GM21381 (cell line): ENCODE measurements at regions not wholly inside any gene's neighbourhood (a gene's known extent, or its start where the extent isn't known, plus 50 kb on each side); places are given as distances from the start of the nearest gene placed in this dataset.

Experiments
- ATAC-seq: cut with Tn5 transposase; IDR thresholded peaks from one replicate; pipeline ENCODE4 v1.9.1; 2021; ENCODE audit warnings: mild to moderate bottlenecking, moderate library complexity; ENCODE audit not compliant: unreplicated experiment

DNA sequence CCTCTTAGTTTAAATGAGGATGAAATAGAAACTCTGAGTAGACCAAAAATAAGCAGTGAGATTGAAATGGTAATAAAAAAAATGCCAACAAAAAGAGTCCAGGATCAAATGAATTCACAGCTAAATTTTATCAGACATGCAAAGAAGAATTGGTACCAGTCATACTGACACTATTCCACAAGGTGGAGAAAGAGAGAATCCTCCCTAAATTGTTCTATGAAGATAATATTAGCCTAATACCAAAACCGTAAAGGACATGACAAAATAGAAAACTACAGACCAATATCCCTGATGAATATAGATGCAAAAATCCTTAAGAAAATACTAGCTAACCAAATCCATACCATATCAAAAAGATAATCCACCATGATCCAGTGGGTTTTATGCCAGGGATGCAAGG is 169.8 kb upstream of the CHORDC1 start:
- no peak for ATAC-seq

DNA sequence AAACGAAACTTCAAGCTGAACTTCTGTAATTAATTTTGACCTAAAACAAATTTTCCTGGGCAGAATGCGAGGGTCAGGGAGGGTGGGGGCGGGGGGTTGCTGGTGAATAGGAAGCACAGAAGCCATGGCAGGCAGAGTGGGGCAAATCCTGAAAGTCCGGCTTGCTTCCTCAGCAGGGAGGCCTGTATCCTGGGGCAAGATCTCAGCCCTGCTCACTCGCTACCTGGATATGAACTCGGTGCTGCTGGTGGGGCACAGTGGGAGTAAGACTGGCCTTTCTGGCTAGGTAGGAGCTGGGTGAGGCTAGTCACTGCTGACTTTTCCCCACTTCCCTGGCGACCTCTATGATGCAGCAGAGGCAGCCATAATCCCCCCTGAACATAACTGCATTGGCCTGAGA is 168.9 kb upstream of the CHORDC1 start:
- no peak for ATAC-seq

DNA sequence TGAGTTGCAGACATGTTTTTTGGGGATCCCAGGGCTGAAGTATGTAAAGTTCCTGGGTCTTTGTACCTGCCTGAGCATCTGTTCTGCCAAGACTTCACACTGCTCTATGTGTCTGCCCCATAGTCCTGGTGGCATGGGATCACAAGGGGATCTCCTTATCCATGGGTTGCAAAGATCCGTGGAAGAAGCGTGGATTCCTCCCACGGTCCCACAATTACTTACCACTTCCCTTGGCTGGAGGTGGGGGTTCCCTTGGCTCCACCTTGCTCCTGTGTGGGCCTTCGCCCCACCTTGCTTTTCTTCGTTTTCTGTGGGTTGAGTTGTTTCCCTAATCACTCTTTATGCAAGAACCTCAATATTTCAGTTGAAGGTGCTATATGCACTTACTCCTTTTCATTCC is 157.4 kb upstream of the CHORDC1 start:
- no peak for ATAC-seq

DNA sequence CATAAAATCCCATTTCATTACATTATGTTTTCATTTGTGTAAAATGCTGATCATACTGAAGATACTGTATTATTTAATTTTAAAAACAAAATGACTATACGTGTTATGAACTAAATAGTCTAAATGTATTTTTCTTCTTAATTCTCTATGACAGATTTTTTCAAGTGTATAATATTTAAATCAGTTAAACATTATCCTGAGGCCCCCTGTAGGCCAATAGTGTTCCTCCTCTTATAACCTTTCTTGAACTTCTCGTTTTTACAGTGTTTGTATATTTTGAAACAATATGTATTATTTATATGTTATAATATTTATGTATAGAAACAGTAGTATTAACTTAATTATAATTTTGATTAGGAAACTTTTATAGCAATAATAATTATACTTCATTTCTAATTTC is 151.1 kb upstream of the CHORDC1 start:
- ATAC-seq: no peak

DNA sequence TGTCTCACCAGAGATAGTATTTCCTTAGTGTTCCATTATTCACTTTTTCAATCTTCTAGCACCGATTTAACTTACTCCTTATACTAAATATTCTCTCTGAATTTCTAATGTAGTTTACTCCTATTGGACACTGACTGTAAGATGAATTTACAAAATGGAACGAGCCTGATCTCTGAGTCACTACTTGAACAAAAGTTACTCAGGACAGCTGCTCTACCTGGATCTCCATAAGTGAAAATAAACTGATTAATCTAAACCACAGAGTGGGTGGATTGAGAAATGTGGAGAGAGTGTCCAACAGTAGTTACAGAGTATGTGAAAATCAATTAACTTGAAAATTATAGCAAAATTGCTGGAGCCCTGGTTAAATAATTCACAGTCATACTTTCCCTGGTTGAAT is 141.7 kb upstream of the CHORDC1 start:
- no peak for ATAC-seq

DNA sequence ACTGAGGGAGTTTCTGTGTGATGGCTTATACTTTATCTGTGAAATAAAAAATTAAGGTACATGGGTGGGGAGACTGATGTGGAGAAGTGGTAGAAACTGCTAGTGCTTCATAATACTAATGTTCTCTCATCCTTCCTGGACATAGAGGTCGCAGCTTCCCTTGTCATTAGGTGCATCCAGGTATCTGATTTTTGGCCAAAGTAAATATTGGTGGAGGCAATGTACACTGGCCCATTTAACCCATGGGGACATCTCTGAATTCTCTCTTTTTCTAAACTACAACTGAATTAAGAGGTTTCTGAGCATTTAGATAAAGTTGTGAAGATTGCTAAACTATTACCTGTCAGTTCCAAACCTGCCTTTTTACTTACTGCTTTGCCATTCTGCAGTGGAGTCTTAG is 140.9 kb upstream of the CHORDC1 start:
- ATAC-seq: no peak

DNA sequence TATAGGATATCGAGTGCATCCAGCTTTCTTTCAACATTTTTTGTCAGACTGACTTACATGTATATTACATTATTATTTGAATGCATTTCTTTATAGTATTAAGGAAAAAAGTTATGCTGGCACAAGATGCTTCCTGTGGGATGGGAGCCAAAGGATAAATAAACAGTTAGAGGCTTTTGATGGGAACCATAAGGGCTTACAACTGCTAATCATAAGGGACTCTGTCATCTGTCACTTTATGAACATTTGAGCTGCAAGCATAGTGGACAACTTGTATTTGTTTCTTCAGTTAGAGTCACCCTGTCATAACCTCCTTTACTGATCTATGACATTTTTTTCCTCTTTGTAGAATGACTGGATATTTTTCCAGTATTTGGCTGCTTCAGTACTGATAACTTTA is 132.4 kb upstream of the CHORDC1 start:
- ATAC-seq: no peak

DNA sequence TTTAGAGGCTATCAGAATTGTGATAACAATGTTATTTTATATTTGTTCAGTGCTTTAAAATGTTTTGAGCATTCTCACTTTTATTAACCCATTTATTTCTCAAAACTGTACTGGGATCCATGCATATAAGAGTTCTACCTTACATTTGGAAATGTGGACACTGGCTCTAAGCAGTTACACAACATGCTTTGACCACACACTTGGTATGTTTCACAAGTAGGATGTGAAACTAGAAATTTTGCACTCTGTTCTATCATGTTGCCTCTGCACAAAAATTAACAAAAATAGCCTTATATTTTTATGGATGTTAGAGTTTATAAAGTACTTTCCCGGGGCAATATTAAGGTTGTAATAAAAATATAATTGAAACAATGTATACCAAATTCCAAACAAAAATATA is 126.9 kb upstream of the CHORDC1 start:
- ATAC-seq: no peak

DNA sequence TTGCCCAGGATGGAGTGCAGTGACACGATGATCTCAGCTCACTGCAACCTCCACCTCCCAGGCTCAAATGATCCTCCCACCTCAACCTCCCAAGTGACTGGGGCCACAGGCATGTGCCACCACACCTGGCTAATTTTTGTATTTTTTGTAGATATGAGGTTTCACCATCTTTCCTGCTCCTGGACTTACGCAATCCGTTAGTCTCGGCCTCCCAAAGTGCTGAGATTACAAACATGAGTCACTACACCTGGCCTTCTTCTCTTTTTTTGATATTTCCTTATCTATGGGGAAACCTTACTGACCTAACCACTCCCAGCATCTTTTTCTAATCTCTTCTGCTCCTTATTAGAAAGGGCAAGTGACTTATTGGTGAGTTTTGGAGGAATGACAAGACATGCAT is 121.7 kb upstream of the CHORDC1 start:
- ATAC-seq: no peak

DNA sequence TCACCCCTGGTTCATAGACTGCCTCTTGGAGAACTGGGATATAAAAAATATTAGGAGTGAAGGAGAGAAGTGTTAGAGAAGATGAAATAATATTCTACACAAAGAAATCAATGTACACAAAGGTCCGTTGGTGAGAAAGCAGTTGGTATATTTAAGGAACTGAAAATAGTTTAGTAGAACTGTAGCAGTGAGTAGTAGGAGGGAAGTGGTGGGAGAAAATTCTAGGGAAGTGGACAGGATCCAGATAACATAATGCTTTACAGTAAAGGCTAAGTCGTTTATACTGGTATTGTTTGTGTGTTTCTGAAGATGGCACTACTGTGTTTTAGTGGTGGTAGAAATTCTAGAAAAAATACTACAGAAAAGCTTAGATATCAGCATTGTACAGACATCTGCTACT is 120.8 kb upstream of the CHORDC1 start:
- no peak for ATAC-seq

DNA sequence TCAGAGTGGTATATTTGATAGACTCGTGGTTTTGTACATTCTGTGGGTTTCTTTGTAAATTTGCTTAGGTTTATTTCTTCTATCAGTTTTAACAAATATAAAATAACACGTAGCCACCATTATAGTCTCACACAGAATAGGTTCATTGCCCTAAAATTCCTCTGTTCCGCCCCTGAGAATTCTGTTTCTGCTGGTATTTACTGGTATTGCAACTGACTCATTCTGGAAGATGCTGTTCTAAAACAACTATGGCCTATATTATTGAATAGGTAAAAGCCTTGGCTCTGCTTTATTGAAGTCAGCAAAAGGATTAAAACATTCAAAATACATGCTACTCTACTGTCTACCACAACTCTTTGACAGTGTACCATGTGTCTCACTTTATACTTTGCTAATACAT is 119.1 kb upstream of the CHORDC1 start:
- no peak for ATAC-seq

DNA sequence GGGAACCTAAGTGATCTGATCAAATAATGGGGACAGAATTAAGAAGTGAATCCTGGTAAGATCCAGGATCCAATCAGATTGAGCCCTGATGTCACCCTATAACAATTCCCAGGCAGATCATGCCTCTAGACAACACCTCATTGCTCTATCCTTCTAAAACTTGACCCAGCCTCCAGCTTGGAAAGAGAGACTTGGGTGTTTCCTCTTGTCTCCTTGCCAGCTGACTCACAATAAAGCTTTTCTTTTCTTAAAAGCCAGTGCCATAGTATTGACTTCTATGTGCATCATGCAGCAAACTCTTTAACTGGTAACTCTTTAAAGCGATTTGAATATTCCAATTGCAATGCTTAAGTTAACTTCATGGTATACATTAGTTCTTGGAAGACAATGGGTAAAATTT is 109.6 kb upstream of the CHORDC1 start:
- no peak for ATAC-seq

DNA sequence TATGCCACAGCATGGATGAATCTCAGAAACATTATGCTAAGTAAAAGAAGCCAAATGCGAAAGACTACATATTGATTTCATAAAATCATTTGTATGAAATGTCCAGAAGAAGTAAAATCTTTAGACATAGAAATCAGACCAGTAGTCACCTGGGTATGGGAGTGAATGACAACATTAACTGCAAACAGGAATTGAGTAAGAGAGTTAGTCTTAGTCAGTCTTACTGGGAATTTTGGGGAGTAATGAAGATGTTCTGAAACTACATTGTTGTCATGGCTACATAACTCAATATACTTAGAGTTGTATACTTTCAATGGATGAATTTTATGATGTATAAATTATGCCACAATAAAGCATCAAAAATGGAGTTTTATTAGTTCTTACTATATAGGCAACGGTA is 107.8 kb upstream of the CHORDC1 start:
- ATAC-seq: no peak

DNA sequence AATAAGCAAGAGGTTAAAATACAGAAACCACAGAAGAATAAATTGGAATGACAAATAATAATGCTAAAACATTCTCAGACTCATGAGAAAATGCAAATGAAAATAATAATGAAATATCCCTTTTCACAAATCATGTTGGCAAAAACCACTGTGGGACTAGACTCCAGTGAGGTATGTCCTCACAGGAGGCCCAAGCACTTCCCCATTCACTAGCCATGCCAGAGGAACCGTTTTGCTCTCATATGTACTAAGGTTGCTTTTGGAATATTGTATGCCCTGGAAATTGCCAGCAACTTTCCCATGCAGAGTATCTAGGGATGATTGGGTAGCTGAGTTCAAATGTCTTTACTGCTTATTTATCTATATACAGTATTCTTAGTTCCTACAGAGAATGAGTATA is 106.2 kb upstream of the CHORDC1 start:
- ATAC-seq: no peak

DNA sequence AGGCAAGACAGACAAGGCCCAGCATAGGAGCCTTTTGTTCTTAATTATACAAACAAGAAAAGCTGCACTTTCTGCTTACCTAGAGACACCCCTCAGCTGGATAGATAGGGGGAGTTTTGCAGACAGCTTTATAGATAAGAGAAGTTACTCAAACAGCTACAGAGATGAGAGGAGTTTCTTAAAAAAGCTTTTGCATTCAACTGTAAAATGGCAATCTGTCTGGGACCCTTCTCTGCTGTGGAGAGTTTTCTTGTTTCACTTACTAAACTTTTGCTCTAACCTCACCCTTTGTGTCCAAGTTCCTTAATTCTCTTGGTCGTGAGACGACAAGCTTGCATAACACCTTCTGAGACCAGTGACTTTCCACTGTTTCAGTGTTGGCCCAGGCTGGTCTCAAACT is 103.8 kb upstream of the CHORDC1 start:
- ATAC-seq: no peak

DNA sequence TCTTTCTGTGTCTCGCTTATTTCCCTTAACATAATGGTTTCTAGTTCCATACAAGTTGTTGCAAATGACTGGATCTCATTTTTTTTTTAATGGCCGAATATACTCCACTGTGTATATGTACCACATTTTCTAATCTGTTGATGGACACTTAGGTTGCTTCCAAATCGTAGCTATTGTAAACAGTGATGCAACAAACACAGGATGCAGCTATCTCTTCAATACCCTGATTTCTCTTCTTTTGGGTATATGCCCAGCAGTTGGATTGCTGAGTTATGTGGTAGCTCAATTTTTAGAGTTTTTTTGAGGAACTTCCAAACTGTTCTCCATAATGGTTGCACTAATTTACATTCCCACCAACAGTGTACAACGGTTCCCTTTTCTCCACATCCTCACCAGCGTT is 100.4 kb upstream of the CHORDC1 start:
- no peak for ATAC-seq

DNA sequence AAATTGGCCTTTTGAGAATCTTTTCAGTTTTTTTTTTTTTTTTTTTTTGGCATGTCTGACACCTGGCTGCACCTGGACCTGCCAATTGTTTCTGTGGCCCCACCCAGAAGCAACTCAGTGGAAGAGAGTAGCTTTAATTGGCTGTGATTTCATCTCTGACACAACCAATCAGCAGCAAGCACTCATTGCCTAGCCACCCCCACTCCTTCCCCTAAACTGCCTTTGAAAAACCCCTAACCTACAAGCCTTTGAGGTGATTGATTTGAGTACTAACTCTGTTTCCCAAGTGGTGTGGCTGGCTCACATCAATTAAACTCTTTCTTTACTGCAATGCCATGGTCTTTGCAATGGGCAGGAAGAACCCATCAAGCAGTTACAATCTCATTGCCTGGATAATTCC is 98.2 kb upstream of the CHORDC1 start:
- no peak for ATAC-seq

DNA sequence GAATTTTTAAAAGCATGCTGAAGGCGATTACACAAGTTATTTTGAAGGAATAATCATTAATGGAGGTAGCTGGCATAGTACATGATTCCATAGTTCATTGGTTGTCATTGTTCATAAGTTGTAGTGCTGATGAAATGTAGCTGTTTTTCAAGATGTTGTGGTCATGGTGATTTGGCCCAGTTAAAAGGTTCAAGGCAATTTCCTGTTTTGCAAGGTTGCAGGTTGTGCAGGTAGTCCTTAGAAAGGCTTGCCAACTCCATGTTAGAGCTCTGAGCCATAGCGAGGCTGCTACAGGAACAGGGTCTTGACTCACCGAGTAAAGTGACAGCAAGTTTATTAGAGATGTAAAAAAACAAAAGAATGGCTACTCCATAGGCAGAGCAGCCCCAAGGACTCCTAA is 95.8 kb upstream of the CHORDC1 start:
- no peak for ATAC-seq

DNA sequence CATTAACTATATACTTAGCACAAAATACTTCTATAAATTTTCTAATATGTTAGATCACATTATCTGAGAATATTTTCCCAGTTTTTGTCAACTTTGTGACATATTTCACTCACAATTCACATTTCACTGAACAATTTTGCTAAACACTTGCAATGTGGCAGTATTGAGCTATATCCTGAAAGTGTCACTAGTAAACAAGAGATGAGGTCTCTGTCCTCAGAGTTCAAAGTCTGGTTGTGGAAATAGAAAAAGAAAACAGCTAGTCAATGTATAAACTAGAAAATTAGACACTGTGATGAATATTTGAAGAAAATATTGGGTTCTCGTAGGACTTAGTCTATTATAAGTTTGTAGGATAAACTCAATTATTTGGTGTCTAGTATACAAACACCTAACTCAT is 87.4 kb upstream of the CHORDC1 start:
- no peak for ATAC-seq

DNA sequence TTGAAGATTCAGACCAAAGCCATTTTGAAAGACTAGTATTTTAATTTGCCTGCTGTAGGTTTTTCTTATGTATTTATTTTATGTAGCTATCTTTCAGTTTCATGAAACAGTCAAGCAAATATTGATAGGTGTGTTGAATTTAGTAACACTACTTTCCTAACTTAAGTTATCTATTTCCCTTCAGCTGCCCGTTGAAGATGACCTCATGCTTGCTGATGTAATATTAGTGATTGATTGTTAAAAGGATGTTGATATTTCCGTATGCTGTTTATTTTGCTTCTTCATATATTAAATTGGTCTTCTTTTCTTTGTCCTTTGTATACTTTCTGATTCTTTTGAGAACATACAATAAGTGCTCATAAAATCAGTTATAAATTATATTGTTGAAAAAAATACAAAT is 86.8 kb upstream of the CHORDC1 start:
- ATAC-seq: no peak

DNA sequence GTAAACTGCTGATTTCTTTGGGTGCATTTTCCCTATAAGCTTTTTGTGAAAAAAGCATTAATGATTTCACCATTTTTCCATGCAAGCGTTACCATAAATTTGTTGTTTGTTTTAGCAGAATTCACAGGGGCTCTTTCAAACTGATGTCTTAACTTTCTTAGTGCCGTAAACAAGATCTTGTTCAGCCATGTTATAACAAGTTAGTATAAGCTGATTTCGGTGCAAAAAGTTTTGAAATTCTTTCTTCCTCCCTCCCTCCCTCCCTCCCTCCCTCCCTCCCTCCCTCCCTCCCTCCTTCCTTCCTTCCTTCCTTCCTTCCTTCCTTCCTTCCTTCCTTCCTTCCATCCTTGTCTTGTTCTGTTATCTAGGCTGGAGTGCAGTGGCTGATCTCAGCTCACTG is 71.7 kb upstream of the CHORDC1 start:
- no peak for ATAC-seq

DNA sequence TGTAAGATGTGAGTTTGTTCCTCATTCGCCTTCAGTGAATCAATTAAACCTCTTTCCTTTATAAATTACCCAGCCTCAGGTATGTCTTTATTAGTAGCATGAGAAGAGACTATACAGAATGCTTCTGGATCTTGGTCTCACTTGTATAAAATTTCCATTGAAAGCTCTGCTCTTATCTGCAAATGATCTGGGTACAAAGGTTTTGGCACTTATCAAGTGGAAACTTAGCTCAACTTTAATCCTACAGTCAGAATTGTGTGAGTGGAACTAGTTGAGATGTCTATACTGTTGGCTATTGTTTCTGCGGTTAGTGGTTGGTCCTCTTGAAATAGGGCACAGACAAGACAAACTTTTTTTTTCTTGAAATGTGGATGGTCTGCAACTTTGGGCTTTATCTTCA is 71.2 kb upstream of the CHORDC1 start:
- no peak for ATAC-seq

DNA sequence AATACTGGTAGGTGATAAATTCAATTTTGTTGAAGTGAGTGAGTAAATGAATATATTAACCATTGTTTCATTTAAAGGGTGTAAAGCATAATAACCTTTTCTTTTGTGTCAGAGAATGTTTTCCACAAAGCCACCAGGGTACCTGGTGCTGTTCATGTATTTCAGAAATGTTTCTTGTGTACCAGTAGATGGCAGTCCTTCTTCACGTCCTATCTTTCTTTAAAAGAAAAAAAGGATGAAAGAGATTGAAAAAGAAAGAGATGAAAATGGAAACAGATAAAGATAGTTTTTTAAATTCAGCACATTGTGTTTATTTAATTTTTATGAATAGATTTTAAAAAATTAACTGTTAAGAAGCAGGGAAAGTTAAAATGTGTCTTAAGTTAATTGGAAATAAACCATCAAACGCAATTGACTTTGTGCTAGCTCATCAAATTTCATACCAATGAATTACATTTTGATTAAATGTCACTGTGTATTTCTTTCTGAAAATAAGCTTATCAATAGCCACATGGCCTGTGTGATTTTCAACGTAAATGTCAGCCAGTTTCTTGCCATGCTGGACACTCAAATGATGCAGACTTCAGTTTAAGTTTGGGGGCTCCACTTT is 65.5 kb upstream of the CHORDC1 start:
- no peak for ATAC-seq

DNA sequence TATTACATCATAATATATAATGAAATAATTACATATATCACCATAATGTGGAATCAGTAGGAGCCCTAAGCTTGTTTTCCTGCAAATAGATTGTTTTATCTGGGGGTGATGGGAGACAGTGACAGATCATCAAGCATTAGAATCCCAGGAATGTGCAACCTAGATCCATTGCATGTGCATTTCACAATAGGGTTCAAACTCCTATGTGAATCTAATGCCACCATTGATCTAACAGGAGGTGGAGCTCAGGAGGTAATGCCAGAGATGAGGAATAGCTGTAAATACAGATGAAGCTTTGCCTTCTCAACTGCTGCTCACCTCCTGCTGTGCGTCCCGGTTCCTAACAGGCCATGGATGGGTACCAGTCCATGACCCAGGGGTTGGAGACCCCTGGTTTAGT is 63.8 kb upstream of the CHORDC1 start:
- ATAC-seq: no peak
